Endothelial cell of umbilical vein (primary cell): ENCODE measurements at regions not wholly inside any gene's neighbourhood (a gene's known extent, or its start where the extent isn't known, plus 50 kb on each side); places are given as distances from the start of the nearest gene placed in this dataset.

Experiments
- MAX ChIP-seq: IDR thresholded peaks from 2 replicates; pipeline ENCODE4 v1.6.1; 2011; ENCODE audit not compliant: insufficient read depth, insufficient read length
- POLR2A ChIP-seq: IDR thresholded peaks from 2 replicates; pipeline ENCODE4 v1.6.1; 2012; ENCODE audit warnings: low read depth, mild to moderate bottlenecking, control low read depth, low read length

DNA sequence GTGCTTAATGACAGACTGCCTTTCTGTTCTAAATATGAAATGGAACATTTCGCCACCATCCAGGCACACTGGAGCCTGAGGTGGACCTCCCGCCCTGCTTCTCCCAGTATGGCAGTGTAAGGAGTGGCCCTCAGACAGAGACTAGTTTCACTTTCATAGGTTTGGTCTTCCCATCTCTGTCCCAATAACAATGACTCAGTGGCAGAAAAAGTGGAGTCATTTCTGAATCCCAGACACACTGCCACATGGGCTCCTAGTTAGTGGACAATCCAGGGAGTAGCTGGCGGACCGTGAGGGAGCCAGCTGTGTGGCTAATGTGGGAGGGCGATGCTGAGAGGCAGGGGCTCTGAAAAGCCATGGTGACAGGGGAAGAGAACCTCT is 95.6 kb upstream of the TSPAN2 start:
- TF ChIP-seq POLR2A, result no peak
- no peak for TF ChIP-seq MAX
